ENCODE measurements at regions not wholly inside any gene's neighbourhood (a gene's known extent, or its start where the extent isn't known, plus 50 kb on each side); places are given as distances from the start of the nearest gene placed in this dataset.
A peak's percentile ranks its signal among the peaks of the same experiment; 100 is the strongest.

DNA sequence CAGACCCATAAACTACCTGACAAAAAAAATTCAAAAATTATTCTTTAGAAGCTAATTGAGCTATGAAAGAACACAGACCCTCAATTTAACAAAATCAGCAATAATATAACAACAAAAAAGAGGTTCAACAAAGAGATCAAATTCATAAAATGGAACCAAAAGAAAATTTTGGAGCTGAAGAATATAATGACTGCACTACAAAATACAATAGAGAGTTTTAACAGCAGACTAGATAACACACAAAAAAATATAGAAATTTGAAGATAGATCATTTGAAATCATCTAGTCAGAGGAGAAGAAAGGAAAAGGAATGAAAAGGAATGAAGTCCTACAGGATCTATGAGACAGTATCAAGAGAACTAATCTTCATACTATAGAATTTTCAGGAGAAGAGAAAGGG lies 422.1 kb downstream of the PAX1 start:
- H3K4me3 ChIP-seq, result no peak overlapping the region
- H3K27me3 ChIP-seq, result no peaks in the 10 kb centered on the region
- no peak for DNase-seq (ENCODE audit: low spot score in 2 of 2)
- peaks cover 0 to 20% (median 4%) of the 10 kb centered on the region in 4 donors for H3K9me3 ChIP-seq
- H3K27ac ChIP-seq, result no peak overlapping the region
- H3K4me1 ChIP-seq, result no peaks in the 10 kb centered on the region
- H3K36me3 ChIP-seq, result no peaks in the 10 kb centered on the region
- TF ChIP-seq, protein P1, sequence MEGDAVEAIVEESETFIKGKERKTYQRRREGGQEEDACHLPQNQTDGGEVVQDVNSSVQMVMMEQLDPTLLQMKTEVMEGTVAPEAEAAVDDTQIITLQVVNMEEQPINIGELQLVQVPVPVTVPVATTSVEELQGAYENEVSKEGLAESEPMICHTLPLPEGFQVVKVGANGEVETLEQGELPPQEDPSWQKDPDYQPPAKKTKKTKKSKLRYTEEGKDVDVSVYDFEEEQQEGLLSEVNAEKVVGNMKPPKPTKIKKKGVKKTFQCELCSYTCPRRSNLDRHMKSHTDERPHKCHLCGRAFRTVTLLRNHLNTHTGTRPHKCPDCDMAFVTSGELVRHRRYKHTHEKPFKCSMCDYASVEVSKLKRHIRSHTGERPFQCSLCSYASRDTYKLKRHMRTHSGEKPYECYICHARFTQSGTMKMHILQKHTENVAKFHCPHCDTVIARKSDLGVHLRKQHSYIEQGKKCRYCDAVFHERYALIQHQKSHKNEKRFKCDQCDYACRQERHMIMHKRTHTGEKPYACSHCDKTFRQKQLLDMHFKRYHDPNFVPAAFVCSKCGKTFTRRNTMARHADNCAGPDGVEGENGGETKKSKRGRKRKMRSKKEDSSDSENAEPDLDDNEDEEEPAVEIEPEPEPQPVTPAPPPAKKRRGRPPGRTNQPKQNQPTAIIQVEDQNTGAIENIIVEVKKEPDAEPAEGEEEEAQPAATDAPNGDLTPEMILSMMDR (IDR thresholded peaks at IDR 0.05), result no peak
- no peak for TF ChIP-seq POLR2A (IDR thresholded peaks at IDR 0.05)
- TF ChIP-seq EP300 (IDR thresholded peaks at IDR 0.05), result no peak

DNA sequence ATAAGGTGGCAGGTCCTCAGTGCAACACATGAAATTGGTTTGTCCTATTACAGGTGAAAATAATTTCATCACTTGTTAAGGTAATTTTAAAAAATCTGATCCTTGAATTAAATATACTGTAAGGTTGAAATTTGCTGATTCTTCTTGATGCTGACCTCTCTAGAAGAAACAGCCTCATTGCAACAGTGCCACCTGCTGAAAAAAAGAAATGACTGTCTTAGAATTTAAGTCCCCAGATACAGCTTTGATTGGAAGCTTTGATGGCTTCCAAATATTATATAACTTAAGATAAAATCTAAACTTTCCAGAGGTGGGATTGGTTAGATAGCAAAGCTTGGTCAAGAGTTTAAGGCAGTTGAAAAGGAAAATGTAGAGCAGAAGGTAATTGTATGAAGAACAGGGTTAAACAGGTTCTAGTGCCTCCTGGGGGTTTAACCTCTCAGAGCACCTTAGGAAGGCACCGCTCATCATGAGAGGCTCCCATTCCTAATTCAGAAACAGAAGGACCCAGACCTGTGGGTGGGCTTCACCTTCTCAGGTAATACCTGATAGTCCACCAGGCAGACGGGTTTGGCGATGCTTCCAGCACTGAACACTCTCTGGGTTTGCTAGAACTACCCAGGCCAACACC lies 401.0 kb downstream of the PAX1 start:
- Histone ChIP-seq H3K4me1 (no peaks in the 10 kb centered on the region), H3K27me3 (no peaks in the 10 kb centered on the region), H3K9me3 (no peaks in the 10 kb centered on the region), H3K27ac (no peak overlapping the region), H3K36me3 (no peaks in the 10 kb centered on the region), H3K4me3 (no peak overlapping the region)
- 74 to 81% methylated on average over 3 of the region's 3 CpGs for WGBS, 2 donors
- TF ChIP-seq, protein P1 (IDR thresholded peaks at IDR 0.05), result peak in 4 of 5 experiments; percentile 12 to 40 (median 35)
- TF ChIP-seq POLR2A (IDR thresholded peaks at IDR 0.05) (no peak), EP300 (IDR thresholded peaks at IDR 0.05) (no peak)
- peak in 1 of 2 donors; percentile 32 for DNase-seq (ENCODE audit: low spot score in 2 of 2)

DNA sequence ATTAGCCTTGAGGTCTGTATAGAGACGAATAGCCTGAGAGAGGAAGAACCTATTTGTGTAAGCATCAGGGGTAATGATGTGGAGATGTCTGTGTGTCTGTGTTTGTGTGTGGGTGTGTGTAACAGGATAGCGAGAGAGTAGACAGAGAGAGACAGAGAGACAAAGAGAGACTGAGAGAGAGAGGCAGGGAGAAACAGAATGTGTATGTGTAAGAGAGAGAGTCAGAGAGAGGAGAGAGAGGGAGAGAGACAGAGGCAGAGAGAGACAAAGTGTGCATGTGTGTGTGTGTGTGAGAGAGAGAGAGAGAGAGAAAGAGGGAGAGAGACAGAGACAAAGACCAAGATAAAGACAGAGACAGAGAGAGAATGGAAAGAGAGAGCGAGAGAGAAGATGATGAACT lies 396.1 kb downstream of the PAX1 start:
- no peak overlapping the region for H3K27ac ChIP-seq
- WGBS, 2 donors, result 85 to 91% methylated on average over 3 of the region's 3 CpGs
- no peaks in the 10 kb centered on the region for H3K9me3 ChIP-seq
- H3K36me3 ChIP-seq, result no peaks in the 10 kb centered on the region
- H3K4me1 ChIP-seq, result no peaks in the 10 kb centered on the region
- H3K4me3 ChIP-seq, result no peak overlapping the region
- DNase-seq (ENCODE audit: low spot score in 2 of 2), result no peak
- TF ChIP-seq EP300 (IDR thresholded peaks at IDR 0.05) (no peak), POLR2A (IDR thresholded peaks at IDR 0.05) (no peak)
- TF ChIP-seq, protein P1 (IDR thresholded peaks at IDR 0.05), result no peak
- no peaks in the 10 kb centered on the region for H3K27me3 ChIP-seq

DNA sequence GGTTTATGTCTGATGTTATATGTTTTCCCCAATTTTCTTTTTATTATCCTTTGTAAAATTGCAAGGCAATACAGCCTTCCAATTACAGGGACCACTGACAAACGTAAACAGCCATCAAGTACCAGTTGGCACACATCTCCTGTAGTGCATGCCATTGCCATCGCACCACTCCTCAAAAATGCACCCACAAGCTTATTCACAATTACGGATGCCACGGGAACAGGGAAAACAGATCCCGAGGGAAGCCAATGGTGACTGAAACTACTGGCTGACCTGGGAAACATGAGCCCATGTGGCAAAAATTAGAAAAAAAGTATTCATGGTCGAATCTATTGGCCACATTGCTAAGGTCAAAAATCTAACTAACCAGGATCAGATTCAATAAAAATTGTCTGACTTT lies 395.2 kb downstream of the PAX1 start:
- H3K4me3 ChIP-seq, result no peak overlapping the region
- TF ChIP-seq POLR2A (IDR thresholded peaks at IDR 0.05), result no peak
- TF ChIP-seq, protein P1 (IDR thresholded peaks at IDR 0.05), result no peak
- 62 to 74% methylated on average over 6 of the region's 6 CpGs for WGBS, 2 donors
- H3K27ac ChIP-seq, result no peak overlapping the region
- no peaks in the 10 kb centered on the region for H3K27me3 ChIP-seq
- no peaks in the 10 kb centered on the region for H3K4me1 ChIP-seq
- H3K9me3 ChIP-seq, result no peaks in the 10 kb centered on the region
- no peak for DNase-seq (ENCODE audit: low spot score in 2 of 2)
- H3K36me3 ChIP-seq, result no peaks in the 10 kb centered on the region

DNA sequence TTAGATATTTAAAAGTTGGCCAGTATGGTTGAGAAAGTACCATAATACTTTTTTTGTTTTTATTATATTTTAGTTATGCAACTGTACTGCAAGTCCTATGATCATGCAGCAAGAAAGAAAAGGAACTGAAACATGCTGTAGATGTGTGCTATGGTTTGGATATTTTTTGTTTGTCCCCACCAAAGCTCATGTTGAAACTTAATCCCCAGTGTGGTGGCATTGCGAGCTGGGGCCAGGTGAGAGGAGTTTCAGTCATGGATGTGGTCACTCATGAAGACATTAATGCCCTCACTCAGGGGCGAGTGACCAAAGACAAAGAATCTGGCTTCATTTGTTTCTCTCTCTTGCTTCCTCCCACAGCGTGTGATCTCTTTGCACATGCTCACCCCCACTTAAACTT lies 393.9 kb downstream of the PAX1 start:
- DNase-seq (ENCODE audit: low spot score in 2 of 2), result no peak
- H3K4me1 ChIP-seq, result no peaks in the 10 kb centered on the region
- WGBS, 2 donors, result 84% methylated on average over 3 of the region's 3 CpGs
- TF ChIP-seq POLR2A (IDR thresholded peaks at IDR 0.05) (no peak), EP300 (IDR thresholded peaks at IDR 0.05) (no peak)
- TF ChIP-seq, protein P1 (IDR thresholded peaks at IDR 0.05), result no peak
- H3K4me3 ChIP-seq, result no peak overlapping the region
- peaks cover 0 to 2% (median 0%) of the 10 kb centered on the region in 4 donors for H3K9me3 ChIP-seq
- H3K27ac ChIP-seq, result no peak overlapping the region
- no peaks in the 10 kb centered on the region for H3K27me3 ChIP-seq
- no peaks in the 10 kb centered on the region for H3K36me3 ChIP-seq
